ENCODE measurements at regions not wholly inside any gene's neighbourhood (a gene's known extent, or its start where the extent isn't known, plus 50 kb on each side); places are given as distances from the start of the nearest gene placed in this dataset.

DNA sequence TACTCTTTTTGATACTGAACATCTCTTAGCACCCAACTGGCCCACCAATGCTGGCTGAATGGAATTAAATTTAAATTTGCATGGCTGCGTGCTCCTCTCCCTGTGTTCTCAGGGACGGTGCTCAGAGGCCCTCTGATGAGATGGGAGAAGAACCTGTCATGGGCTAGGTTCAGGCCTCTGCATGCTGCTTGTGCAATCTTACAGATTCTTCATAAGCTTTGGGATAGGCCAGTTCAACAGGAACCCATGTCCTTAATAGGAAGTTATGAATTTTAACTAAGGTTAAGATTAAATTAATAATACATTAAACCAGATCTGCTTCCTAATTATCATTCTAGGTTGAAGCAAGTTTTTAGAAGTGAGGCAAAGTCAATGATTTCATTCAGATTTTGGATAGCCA lies 119.7 kb upstream of the LRIG3 start:
- TF ChIP-seq CTCF (conservative IDR thresholded peaks at IDR 0.05) (no peak), ZFX (IDR thresholded peaks at IDR 0.05) (no peak)
